ENCODE measurements at regions not wholly inside any gene's neighbourhood (a gene's known extent, or its start where the extent isn't known, plus 50 kb on each side); places are given as distances from the start of the nearest gene placed in this dataset.

DNA sequence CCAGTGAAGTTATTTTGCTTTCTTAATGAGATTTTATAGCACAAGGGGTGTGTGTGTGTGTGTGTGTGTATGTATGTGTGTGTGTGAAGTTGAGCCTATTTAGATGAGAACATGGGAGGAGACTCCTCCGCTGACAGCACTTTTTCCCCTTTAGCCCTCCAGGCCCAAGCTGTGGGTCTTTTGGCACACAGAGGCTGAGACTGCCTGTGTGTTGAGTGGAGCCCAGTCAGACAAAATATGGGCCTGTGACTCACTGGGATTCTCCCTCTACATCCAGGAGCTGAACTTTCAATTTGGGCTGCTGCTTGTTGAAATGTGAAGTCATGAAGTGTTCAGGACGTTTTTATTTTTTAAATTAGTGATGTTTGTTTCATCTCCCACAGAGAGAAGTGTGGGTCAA lies 108.0 kb downstream of the MFSD1 start:
- TF ChIP-seq, protein P1, sequence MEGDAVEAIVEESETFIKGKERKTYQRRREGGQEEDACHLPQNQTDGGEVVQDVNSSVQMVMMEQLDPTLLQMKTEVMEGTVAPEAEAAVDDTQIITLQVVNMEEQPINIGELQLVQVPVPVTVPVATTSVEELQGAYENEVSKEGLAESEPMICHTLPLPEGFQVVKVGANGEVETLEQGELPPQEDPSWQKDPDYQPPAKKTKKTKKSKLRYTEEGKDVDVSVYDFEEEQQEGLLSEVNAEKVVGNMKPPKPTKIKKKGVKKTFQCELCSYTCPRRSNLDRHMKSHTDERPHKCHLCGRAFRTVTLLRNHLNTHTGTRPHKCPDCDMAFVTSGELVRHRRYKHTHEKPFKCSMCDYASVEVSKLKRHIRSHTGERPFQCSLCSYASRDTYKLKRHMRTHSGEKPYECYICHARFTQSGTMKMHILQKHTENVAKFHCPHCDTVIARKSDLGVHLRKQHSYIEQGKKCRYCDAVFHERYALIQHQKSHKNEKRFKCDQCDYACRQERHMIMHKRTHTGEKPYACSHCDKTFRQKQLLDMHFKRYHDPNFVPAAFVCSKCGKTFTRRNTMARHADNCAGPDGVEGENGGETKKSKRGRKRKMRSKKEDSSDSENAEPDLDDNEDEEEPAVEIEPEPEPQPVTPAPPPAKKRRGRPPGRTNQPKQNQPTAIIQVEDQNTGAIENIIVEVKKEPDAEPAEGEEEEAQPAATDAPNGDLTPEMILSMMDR (IDR thresholded peaks at IDR 0.05) = no peak
- TF ChIP-seq EZH2 (IDR thresholded peaks at IDR 0.05) (no peak), EZH2phosphoT487 (IDR thresholded peaks at IDR 0.05) (no peak)
